GM23338 (cell line): ENCODE measurements at regions not wholly inside any gene's neighbourhood (a gene's known extent, or its start where the extent isn't known, plus 50 kb on each side); places are given as distances from the start of the nearest gene placed in this dataset.

ENCODE experiments used
- ATAC-seq: fragments of 200-7000 bp; cut with Tn5 transposase; 3 replicates; pipeline ENCODE4 v1.9.1; 2020
- DNase-seq: peaks from one replicate; pipeline ENCODE4 v3.0.0-alpha.2; 2015; ENCODE audit warnings: low spot score
- H2AFZ ChIP-seq: fragments of 200-600 bp; sonication (generic); 2 replicates; pipeline ENCODE4 v1.8.0; 2016; ENCODE audit warnings: antibody characterized with exemption, mild to moderate bottlenecking, moderate library complexity
- H3F3A ChIP-seq: fragments of 200-600 bp; sonication (generic); replicated peaks from 2 replicates; pipeline ENCODE4 v1.8.0; 2017; ENCODE audit warnings: antibody characterized with exemption, mixed run types, low read depth
- H3K27ac ChIP-seq: fragments of 200-600 bp; sonication (generic); 2 replicates; pipeline ENCODE4 v1.6.1; 2016; ENCODE audit warnings: low read depth
- H3K27me3 ChIP-seq: fragments of 200-600 bp; sonication (generic); 2 replicates; pipeline ENCODE4 v1.8.0; 2016; ENCODE audit warnings: mild to moderate bottlenecking, mixed run types, moderate library complexity; ENCODE audit not compliant: insufficient read depth
- H3K36me3 ChIP-seq: fragments of 200-600 bp; sonication (generic); 2 replicates; pipeline ENCODE4 v1.8.0; 2016; ENCODE audit warnings: mild to moderate bottlenecking; ENCODE audit not compliant: insufficient read depth
- H3K4me1 ChIP-seq: fragments of 200-600 bp; sonication (generic); 2 replicates; pipeline ENCODE4 v1.8.0; 2016; ENCODE audit warnings: mild to moderate bottlenecking, moderate library complexity; ENCODE audit not compliant: insufficient read depth
- H3K4me2 ChIP-seq: fragments of 200-600 bp; sonication (generic); 2 replicates; pipeline ENCODE4 v1.7.1; 2017; ENCODE audit warnings: mixed run types
- H3K4me3 ChIP-seq: fragments of 200-600 bp; sonication (generic); 2 replicates; pipeline ENCODE4 v1.6.1; 2016; ENCODE audit warnings: mixed run types
- H3K79me2 ChIP-seq: fragments of 200-600 bp; sonication (generic); replicated peaks from 2 replicates; pipeline ENCODE4 v1.8.0; 2017; ENCODE audit warnings: mild to moderate bottlenecking; ENCODE audit not compliant: insufficient read depth
- H3K9me2 ChIP-seq: fragments of 200-600 bp; sonication (generic); 2 replicates; pipeline ENCODE4 v1.8.0; 2017; ENCODE audit not compliant: insufficient read depth
- H4K20me1 ChIP-seq: fragments of 200-600 bp; sonication (generic); replicated peaks from 2 replicates; pipeline ENCODE4 v1.8.0; 2017; ENCODE audit warnings: mild to moderate bottlenecking; ENCODE audit not compliant: insufficient read depth
- H3K27ac Mint-ChIP-seq: 2 replicates; pipeline ENCODE4 v1.8.0; 2020; ENCODE audit warnings: inconsistent platforms, mild to moderate bottlenecking, moderate library complexity, mixed read lengths
- H3K27me3 Mint-ChIP-seq: 3 replicates; pipeline ENCODE4 v1.8.0; 2022; ENCODE audit warnings: low read depth, mild to moderate bottlenecking, moderate library complexity, mixed read lengths, inconsistent platforms; ENCODE audit not compliant: insufficient read depth, poor library complexity
- H3K36me3 Mint-ChIP-seq: 3 replicates; pipeline ENCODE4 v1.8.0; 2021; ENCODE audit warnings: low read depth, mild to moderate bottlenecking, inconsistent platforms, moderate library complexity, mixed read lengths
- H3K4me1 Mint-ChIP-seq: 3 replicates; pipeline ENCODE4 v1.8.0; 2020; ENCODE audit warnings: mild to moderate bottlenecking, inconsistent platforms, mixed read lengths
- H3K4me3 Mint-ChIP-seq: 3 replicates; pipeline ENCODE4 v1.8.0; 2021; ENCODE audit warnings: moderate library complexity, mild to moderate bottlenecking, inconsistent platforms, mixed read lengths
- H3K9me3 Mint-ChIP-seq: 3 replicates; pipeline ENCODE4 v1.8.0; 2020; ENCODE audit warnings: moderate library complexity, mild to moderate bottlenecking, inconsistent platforms, mixed read lengths
- CREB1 ChIP-seq: fragments of 250-450 bp; sonication (Bioruptor Pico); IDR thresholded peaks from 2 replicates; pipeline ENCODE4 v1.5.0; 2020; ENCODE audit warnings: low read depth, mild to moderate bottlenecking, moderate library complexity
- ETS1 ChIP-seq: IDR thresholded peaks from 2 replicates; pipeline ENCODE4 v1.6.1; 2016; ENCODE audit warnings: antibody characterized with exemption
- EZH2 ChIP-seq: fragments of 200-600 bp; sonication (generic); IDR thresholded peaks from one replicate; pipeline ENCODE4 v1.8.0; 2017; ENCODE audit warnings: antibody characterized with exemption, mild to moderate bottlenecking, low read depth; ENCODE audit not compliant: unreplicated experiment
- EZH2phosphoT487 ChIP-seq: fragments of 200-600 bp; sonication (generic); IDR thresholded peaks from one replicate; pipeline ENCODE4 v1.8.1; 2018; ENCODE audit warnings: antibody characterized with exemption; ENCODE audit not compliant: unreplicated experiment
- JUNB ChIP-seq: IDR thresholded peaks from one replicate; pipeline ENCODE4 v1.6.1; 2016; ENCODE audit warnings: antibody characterized with exemption; ENCODE audit not compliant: unreplicated experiment
- NANOG ChIP-seq: IDR thresholded peaks from 2 replicates; pipeline ENCODE4 v1.6.1; 2016; ENCODE audit warnings: antibody characterized with exemption, borderline replicate concordance
- POLR2AphosphoS5 ChIP-seq: IDR thresholded peaks from 2 replicates; pipeline ENCODE4 v1.6.1; 2016; ENCODE audit warnings: antibody characterized with exemption, low read depth
- STAT1 ChIP-seq: IDR thresholded peaks from one replicate; pipeline ENCODE4 v1.6.1; 2016; ENCODE audit warnings: antibody characterized with exemption; ENCODE audit not compliant: unreplicated experiment
- ZNF114 ChIP-seq: fragments of 250-450 bp; sonication (Bioruptor Pico); IDR thresholded peaks from 2 replicates; pipeline ENCODE4 v1.5.0; 2020; ENCODE audit warnings: mild to moderate bottlenecking, moderate library complexity
- ZNF331 ChIP-seq: fragments of 250-450 bp; sonication (Bioruptor Pico); IDR thresholded peaks from 2 replicates; pipeline ENCODE4 v1.5.0; 2020; ENCODE audit warnings: low read depth, mild to moderate bottlenecking, moderate library complexity
- ZNF462 ChIP-seq: fragments of 250-450 bp; sonication (Bioruptor Pico); IDR thresholded peaks from 2 replicates; pipeline ENCODE4 v1.5.0; 2020; ENCODE audit warnings: mild to moderate bottlenecking, moderate library complexity
- TF ChIP-seq, protein P1 (sequence below): IDR thresholded peaks from one replicate; pipeline ENCODE4 v1.6.1; 2018; ENCODE audit warnings: antibody characterized with exemption; ENCODE audit not compliant: unreplicated experiment

DNA sequence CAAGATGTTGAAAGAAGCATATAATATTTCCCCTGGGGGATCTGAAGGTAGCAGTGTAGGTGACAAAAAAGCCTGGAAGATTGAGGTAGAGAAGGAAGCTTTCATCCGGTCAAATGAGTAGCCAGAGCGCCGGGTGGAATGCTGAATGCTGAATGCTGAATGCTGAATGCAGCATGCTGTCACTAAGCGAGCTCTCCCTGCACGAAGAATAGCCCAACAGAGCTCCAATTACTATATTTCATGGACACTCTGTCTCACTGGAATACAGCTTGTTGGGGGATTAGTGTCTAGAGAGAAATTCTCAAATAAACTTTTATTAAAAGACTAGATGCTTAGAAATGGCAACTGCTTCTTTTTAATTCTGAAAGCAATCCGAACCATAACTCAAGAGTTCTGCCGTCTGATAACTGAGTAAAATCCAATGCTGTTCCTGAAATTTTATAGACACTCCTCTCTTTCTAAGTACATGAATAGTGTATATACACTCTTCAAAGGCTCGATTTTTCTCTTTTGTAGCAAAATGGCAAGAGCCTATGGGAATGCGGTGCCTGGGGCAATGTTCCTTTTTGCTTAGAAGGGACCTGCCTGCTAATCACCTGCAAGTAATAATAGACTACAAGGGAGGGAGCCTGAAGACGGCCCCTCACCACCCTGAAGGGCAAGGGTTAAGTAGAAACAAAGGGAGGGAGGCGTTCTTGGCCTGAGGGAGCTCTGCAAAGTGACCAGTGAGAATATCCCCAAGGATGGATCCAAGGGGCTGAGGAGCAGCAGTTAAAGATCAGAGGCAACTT, 203.7 kb upstream of the ESRRG start:
- H3K27ac Mint-ChIP-seq = no peak overlapping the region
- peak; percentile 85 for ATAC-seq
- Histone ChIP-seq H3K36me3 (no peaks in the 10 kb centered on the region), H4K20me1 (no peaks in the 10 kb centered on the region), H3F3A (no peaks in the 10 kb centered on the region), H3K9me2 (peaks cover 27% of the 10 kb centered on the region), H3K4me1 (peaks cover 28% of the 10 kb centered on the region), H3K27me3 (no peaks in the 10 kb centered on the region), H3K4me3 (no peak overlapping the region), H2AFZ (peak overlapping the region; percentile 67), H3K79me2 (no peaks in the 10 kb centered on the region), H3K4me2 (peak overlapping the region; percentile 49), H3K27ac (no peak overlapping the region)
- H3K4me3 Mint-ChIP-seq = no peak overlapping the region
- H3K36me3 Mint-ChIP-seq = no peaks in the 10 kb centered on the region
- TF ChIP-seq ZNF462 (CRISPR knock-in tag) = no peak
- no peak for TF ChIP-seq ETS1
- no peak for TF ChIP-seq CREB1 (CRISPR knock-in tag)
- no peak for TF ChIP-seq ZNF114 (CRISPR knock-in tag)
- TF ChIP-seq POLR2AphosphoS5 = no peak
- TF ChIP-seq, protein P1, sequence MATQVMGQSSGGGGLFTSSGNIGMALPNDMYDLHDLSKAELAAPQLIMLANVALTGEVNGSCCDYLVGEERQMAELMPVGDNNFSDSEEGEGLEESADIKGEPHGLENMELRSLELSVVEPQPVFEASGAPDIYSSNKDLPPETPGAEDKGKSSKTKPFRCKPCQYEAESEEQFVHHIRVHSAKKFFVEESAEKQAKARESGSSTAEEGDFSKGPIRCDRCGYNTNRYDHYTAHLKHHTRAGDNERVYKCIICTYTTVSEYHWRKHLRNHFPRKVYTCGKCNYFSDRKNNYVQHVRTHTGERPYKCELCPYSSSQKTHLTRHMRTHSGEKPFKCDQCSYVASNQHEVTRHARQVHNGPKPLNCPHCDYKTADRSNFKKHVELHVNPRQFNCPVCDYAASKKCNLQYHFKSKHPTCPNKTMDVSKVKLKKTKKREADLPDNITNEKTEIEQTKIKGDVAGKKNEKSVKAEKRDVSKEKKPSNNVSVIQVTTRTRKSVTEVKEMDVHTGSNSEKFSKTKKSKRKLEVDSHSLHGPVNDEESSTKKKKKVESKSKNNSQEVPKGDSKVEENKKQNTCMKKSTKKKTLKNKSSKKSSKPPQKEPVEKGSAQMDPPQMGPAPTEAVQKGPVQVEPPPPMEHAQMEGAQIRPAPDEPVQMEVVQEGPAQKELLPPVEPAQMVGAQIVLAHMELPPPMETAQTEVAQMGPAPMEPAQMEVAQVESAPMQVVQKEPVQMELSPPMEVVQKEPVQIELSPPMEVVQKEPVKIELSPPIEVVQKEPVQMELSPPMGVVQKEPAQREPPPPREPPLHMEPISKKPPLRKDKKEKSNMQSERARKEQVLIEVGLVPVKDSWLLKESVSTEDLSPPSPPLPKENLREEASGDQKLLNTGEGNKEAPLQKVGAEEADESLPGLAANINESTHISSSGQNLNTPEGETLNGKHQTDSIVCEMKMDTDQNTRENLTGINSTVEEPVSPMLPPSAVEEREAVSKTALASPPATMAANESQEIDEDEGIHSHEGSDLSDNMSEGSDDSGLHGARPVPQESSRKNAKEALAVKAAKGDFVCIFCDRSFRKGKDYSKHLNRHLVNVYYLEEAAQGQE = no peak
- TF ChIP-seq EZH2phosphoT487 = no peak
- TF ChIP-seq ZNF331 (CRISPR knock-in tag) = no peak
- TF ChIP-seq NANOG = no peak
- no peak for TF ChIP-seq JUNB
- no peak for TF ChIP-seq STAT1
- TF ChIP-seq EZH2 = no peak
- peak; percentile 52 for DNase-seq
- peaks cover 3% of the 10 kb centered on the region for H3K27me3 Mint-ChIP-seq
- no peaks in the 10 kb centered on the region for H3K9me3 Mint-ChIP-seq
- peaks cover 25% of the 10 kb centered on the region for H3K4me1 Mint-ChIP-seq
